ENCODE measurements at regions not wholly inside any gene's neighbourhood (a gene's known extent, or its start where the extent isn't known, plus 50 kb on each side); places are given as distances from the start of the nearest gene placed in this dataset.

- Histone ChIP-seq H3K23ac (ENCODE audit: low read depth, low read length, poor library complexity) (no peak overlapping the region), H3K14ac (ENCODE audit: low read length) (no peak overlapping the region), H4K91ac (ENCODE audit: low read depth, low read length, poor library complexity) (no peak overlapping the region), H2BK5ac (ENCODE audit: low read length) (no peak overlapping the region), H3K9ac (ENCODE audit: low read depth, low read length, poor library complexity) (no peak overlapping the region), H2BK12ac (ENCODE audit: low read length) (no peak overlapping the region), H3K4me3 (ENCODE audit: low read length in 2 of 2) (no peak overlapping the region), H3K4me1 (ENCODE audit: control insufficient read depth in 2 of 2, insufficient read depth in 1 of 2, low read depth in 1 of 2, low read length in 2 of 2) (no peaks in the 10 kb centered on the region), H3K36me3 (replicated peaks in 1 of 2; ENCODE audit: control insufficient read depth in 2 of 2, insufficient read depth in 2 of 2, low read length in 2 of 2) (no peaks in the 10 kb centered on the region), H3K18ac (ENCODE audit: low read length) (no peak overlapping the region), H3K27me3 (ENCODE audit: control insufficient read depth in 3 of 3, insufficient read depth in 3 of 3, low read depth in 1 of 3, low read length in 3 of 3) (peaks cover 0 to 5% (median 0%) of the 10 kb centered on the region in 3 experiments), H2BK15ac (ENCODE audit: low read length) (no peak overlapping the region), H3K27ac (replicated peaks; ENCODE audit: low read length) (no peak overlapping the region), H3K9me3 (replicated peaks in 1 of 2; ENCODE audit: control insufficient read depth in 2 of 2, insufficient read depth in 1 of 2, low read depth in 1 of 2, low read length in 2 of 2) (no peaks in the 10 kb centered on the region), H2AFZ (ENCODE audit: low read length) (peak overlapping the region; percentile 26), H3K4ac (ENCODE audit: low read length) (no peak overlapping the region), H4K8ac (ENCODE audit: low read depth, low read length) (no peak overlapping the region), H2BK120ac (ENCODE audit: low read depth, low read length) (no peak overlapping the region), H2AK5ac (ENCODE audit: low read depth, low read length) (no peak overlapping the region), H3K4me2 (ENCODE audit: insufficient read depth, low read length, poor library complexity, severe bottlenecking) (no peak overlapping the region), H3K79me1 (ENCODE audit: low read depth, low read length) (no peaks in the 10 kb centered on the region)
- DNase-seq (ENCODE audit: low spot score): no peak
- WGBS, 2 donors (ENCODE audit: extremely low coverage in 2 of 2, insufficient read length in 2 of 2, insufficient replicate concordance in 1 of 2): no CpG with 5 or more reads among the region's 10 CpGs
These were observed 84.7 kb upstream of the DOCK9 start for GRCh38 chr13:99062593-99062992.

GRCh38 chr13:99063178-99063577 is 85.3 kb upstream of the DOCK9 start:
- H4K91ac ChIP-seq (ENCODE audit: low read depth, low read length, poor library complexity): no peak overlapping the region
- H2AK5ac ChIP-seq (ENCODE audit: low read depth, low read length): no peak overlapping the region
- no peak for DNase-seq (ENCODE audit: low spot score)
- no peaks in the 10 kb centered on the region for H3K79me1 ChIP-seq (ENCODE audit: low read depth, low read length)
- no peaks in the 10 kb centered on the region for H3K9me3 ChIP-seq (replicated peaks in 1 of 2; ENCODE audit: control insufficient read depth in 2 of 2, insufficient read depth in 1 of 2, low read depth in 1 of 2, low read length in 2 of 2)
- no peak overlapping the region for H2BK120ac ChIP-seq (ENCODE audit: low read depth, low read length)
- H3K4me3 ChIP-seq (ENCODE audit: low read length in 2 of 2): no peak overlapping the region
- H3K4me2 ChIP-seq (ENCODE audit: insufficient read depth, low read length, poor library complexity, severe bottlenecking): no peak overlapping the region
- no peak overlapping the region for H2BK5ac ChIP-seq (ENCODE audit: low read length)
- H3K23ac ChIP-seq (ENCODE audit: low read depth, low read length, poor library complexity): no peak overlapping the region
- H3K27me3 ChIP-seq (ENCODE audit: control insufficient read depth in 3 of 3, insufficient read depth in 3 of 3, low read depth in 1 of 3, low read length in 3 of 3): peaks cover 0 to 5% (median 0%) of the 10 kb centered on the region in 3 experiments
- H4K8ac ChIP-seq (ENCODE audit: low read depth, low read length): no peak overlapping the region
- no peak overlapping the region for H2AFZ ChIP-seq (ENCODE audit: low read length)
- no peak overlapping the region for H2BK12ac ChIP-seq (ENCODE audit: low read length)
- no peak overlapping the region for H3K9ac ChIP-seq (ENCODE audit: low read depth, low read length, poor library complexity)
- no peak overlapping the region for H3K18ac ChIP-seq (ENCODE audit: low read length)
- H3K36me3 ChIP-seq (replicated peaks in 1 of 2; ENCODE audit: control insufficient read depth in 2 of 2, insufficient read depth in 2 of 2, low read length in 2 of 2): no peaks in the 10 kb centered on the region
- H2BK15ac ChIP-seq (ENCODE audit: low read length): no peak overlapping the region
- WGBS, 2 donors (ENCODE audit: extremely low coverage in 2 of 2, insufficient read length in 2 of 2, insufficient replicate concordance in 1 of 2): no CpG with 5 or more reads among the region's 8 CpGs
- no peaks in the 10 kb centered on the region for H3K4me1 ChIP-seq (ENCODE audit: control insufficient read depth in 2 of 2, insufficient read depth in 1 of 2, low read depth in 1 of 2, low read length in 2 of 2)
- H3K14ac ChIP-seq (ENCODE audit: low read length): no peak overlapping the region
- H3K4ac ChIP-seq (ENCODE audit: low read length): no peak overlapping the region
- no peak overlapping the region for H3K27ac ChIP-seq (replicated peaks; ENCODE audit: low read length)

GRCh38 chr13:99063952-99064351 is 86.1 kb upstream of the DOCK9 start:
- no peak overlapping the region for H3K4me3 ChIP-seq (ENCODE audit: low read length in 2 of 2)
- H3K4me1 ChIP-seq (ENCODE audit: control insufficient read depth in 2 of 2, insufficient read depth in 1 of 2, low read depth in 1 of 2, low read length in 2 of 2): no peaks in the 10 kb centered on the region

GRCh38 chr13:99064624-99065234 is 86.9 kb upstream of the DOCK9 start:
- Histone ChIP-seq H2AFZ (ENCODE audit: low read length) (no peak overlapping the region), H3K9ac (ENCODE audit: low read depth, low read length, poor library complexity) (no peak overlapping the region), H4K91ac (ENCODE audit: low read depth, low read length, poor library complexity) (no peak overlapping the region), H3K4me1 (ENCODE audit: control insufficient read depth in 2 of 2, insufficient read depth in 1 of 2, low read depth in 1 of 2, low read length in 2 of 2) (no peaks in the 10 kb centered on the region), H3K79me1 (ENCODE audit: low read depth, low read length) (no peaks in the 10 kb centered on the region), H3K18ac (ENCODE audit: low read length) (no peak overlapping the region), H3K4me3 (ENCODE audit: low read length in 2 of 2) (no peak overlapping the region), H3K4ac (ENCODE audit: low read length) (no peak overlapping the region), H3K27ac (replicated peaks; ENCODE audit: low read length) (no peak overlapping the region), H4K8ac (ENCODE audit: low read depth, low read length) (no peak overlapping the region), H2AK5ac (ENCODE audit: low read depth, low read length) (no peak overlapping the region), H3K14ac (ENCODE audit: low read length) (no peak overlapping the region), H2BK15ac (ENCODE audit: low read length) (no peak overlapping the region), H3K9me3 (replicated peaks in 1 of 2; ENCODE audit: control insufficient read depth in 2 of 2, insufficient read depth in 1 of 2, low read depth in 1 of 2, low read length in 2 of 2) (no peaks in the 10 kb centered on the region), H3K27me3 (ENCODE audit: control insufficient read depth in 3 of 3, insufficient read depth in 3 of 3, low read depth in 1 of 3, low read length in 3 of 3) (peaks cover 0 to 5% (median 0%) of the 10 kb centered on the region in 3 experiments), H3K4me2 (ENCODE audit: insufficient read depth, low read length, poor library complexity, severe bottlenecking) (no peak overlapping the region), H2BK12ac (ENCODE audit: low read length) (no peak overlapping the region), H2BK120ac (ENCODE audit: low read depth, low read length) (no peak overlapping the region), H3K23ac (ENCODE audit: low read depth, low read length, poor library complexity) (no peak overlapping the region), H3K36me3 (replicated peaks in 1 of 2; ENCODE audit: control insufficient read depth in 2 of 2, insufficient read depth in 2 of 2, low read length in 2 of 2) (no peaks in the 10 kb centered on the region), H2BK5ac (ENCODE audit: low read length) (no peak overlapping the region)
- no peak for DNase-seq (ENCODE audit: low spot score)
- WGBS, 2 donors (ENCODE audit: extremely low coverage in 2 of 2, insufficient read length in 2 of 2, insufficient replicate concordance in 1 of 2): no CpG with 5 or more reads among the region's 5 CpGs

More at GRCh38 chr13:99063952-99064351, 86.1 kb upstream of the DOCK9 start:
- no peak overlapping the region for H2AFZ ChIP-seq (ENCODE audit: low read length)
- H4K8ac ChIP-seq (ENCODE audit: low read depth, low read length): no peak overlapping the region
- H3K4ac ChIP-seq (ENCODE audit: low read length): no peak overlapping the region
- H3K9ac ChIP-seq (ENCODE audit: low read depth, low read length, poor library complexity): no peak overlapping the region
- no peak overlapping the region for H2BK12ac ChIP-seq (ENCODE audit: low read length)
- H3K4me2 ChIP-seq (ENCODE audit: insufficient read depth, low read length, poor library complexity, severe bottlenecking): no peak overlapping the region
- no peak overlapping the region for H2BK120ac ChIP-seq (ENCODE audit: low read depth, low read length)
- H4K91ac ChIP-seq (ENCODE audit: low read depth, low read length, poor library complexity): no peak overlapping the region
- H3K23ac ChIP-seq (ENCODE audit: low read depth, low read length, poor library complexity): no peak overlapping the region
- DNase-seq (ENCODE audit: low spot score): no peak
- no peaks in the 10 kb centered on the region for H3K36me3 ChIP-seq (replicated peaks in 1 of 2; ENCODE audit: control insufficient read depth in 2 of 2, insufficient read depth in 2 of 2, low read length in 2 of 2)
- H3K18ac ChIP-seq (ENCODE audit: low read length): no peak overlapping the region
- no peak overlapping the region for H3K14ac ChIP-seq (ENCODE audit: low read length)
- H2BK5ac ChIP-seq (ENCODE audit: low read length): no peak overlapping the region
- no peak overlapping the region for H3K27ac ChIP-seq (replicated peaks; ENCODE audit: low read length)
- H3K79me1 ChIP-seq (ENCODE audit: low read depth, low read length): no peaks in the 10 kb centered on the region
- no CpG with 5 or more reads among the region's 1 CpG for WGBS, 2 donors (ENCODE audit: extremely low coverage in 2 of 2, insufficient read length in 2 of 2, insufficient replicate concordance in 1 of 2)
- no peak overlapping the region for H2AK5ac ChIP-seq (ENCODE audit: low read depth, low read length)
- peaks cover 0 to 5% (median 0%) of the 10 kb centered on the region in 3 experiments for H3K27me3 ChIP-seq (ENCODE audit: control insufficient read depth in 3 of 3, insufficient read depth in 3 of 3, low read depth in 1 of 3, low read length in 3 of 3)
- H2BK15ac ChIP-seq (ENCODE audit: low read length): no peak overlapping the region
- no peaks in the 10 kb centered on the region for H3K9me3 ChIP-seq (replicated peaks in 1 of 2; ENCODE audit: control insufficient read depth in 2 of 2, insufficient read depth in 1 of 2, low read depth in 1 of 2, low read length in 2 of 2)

Data from neuronal stem cell (in vitro differentiated cells).